ENCODE measurements at regions not wholly inside any gene's neighbourhood (a gene's known extent, or its start where the extent isn't known, plus 50 kb on each side); places are given as distances from the start of the nearest gene placed in this dataset.

DNA sequence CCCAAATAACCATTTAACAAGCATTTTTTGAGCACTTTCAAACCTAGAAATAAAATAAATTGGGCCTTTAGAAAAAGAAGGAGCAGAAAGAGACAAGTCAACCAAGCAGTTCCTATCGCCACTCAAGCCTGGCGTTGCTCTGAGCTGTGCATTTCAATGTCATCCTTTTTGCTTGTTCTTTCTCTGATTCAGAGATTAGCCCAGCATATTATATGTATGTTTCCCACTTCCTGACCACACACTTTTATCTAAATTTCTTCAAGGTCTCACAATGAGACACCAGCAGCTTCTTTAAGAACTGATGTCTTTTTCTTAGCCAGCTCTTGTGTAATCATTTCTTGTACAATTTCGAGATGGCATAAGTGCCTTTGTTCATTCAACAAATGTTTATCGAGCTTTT, 344.5 kb upstream of the ID2 start:
- H3K4me3 ChIP-seq = no peak overlapping the region
- intact Hi-C loops (cut with micrococcal nuclease) = no loop called here
- H3K9ac ChIP-seq (ENCODE audit: insufficient read depth in 1 of 2, low read depth in 2 of 2, low read length in 2 of 2) = no peak overlapping the region
- WGBS (ENCODE audit: insufficient coverage, low coverage, missing lambda C conversion rate) = 2% methylated on average over 4 of the region's 4 CpGs
- H3K4me2 ChIP-seq (ENCODE audit: insufficient read depth, low read length) = no peak overlapping the region
- H4K20me1 ChIP-seq (replicated peaks; ENCODE audit: control insufficient read depth, insufficient read depth, low read length) = no peaks in the 10 kb centered on the region
- peaks cover 10 to 17% of the 10 kb centered on the region in 2 experiments; a peak in 4 of 5 replicates for H3K27me3 ChIP-seq (ENCODE audit: control insufficient read depth in 2 of 2, insufficient read depth in 2 of 2, low read length in 2 of 2)
- no peaks in the 10 kb centered on the region for H3K79me2 ChIP-seq (ENCODE audit: control insufficient read depth, insufficient read depth, low read length)
- H3K36me3 ChIP-seq (ENCODE audit: control insufficient read depth, insufficient read depth, low read length) = no peaks in the 10 kb centered on the region
- no peaks in the 10 kb centered on the region for H3K9me3 ChIP-seq (replicated peaks; ENCODE audit: control insufficient read depth, insufficient read depth, low read depth, low read length)
- no peak for FAIRE-seq
- no peaks in the 10 kb centered on the region for H3K9me1 ChIP-seq (ENCODE audit: control insufficient read depth, insufficient read depth, low read length)
- no TSS peak for BruUV-seq (replicated peaks)
- in situ Hi-C loops (cut with MboI) = no loop called here
- peaks cover 0 to 3% of the 10 kb centered on the region in 2 experiments; a peak in 2 of 5 replicates for H3K4me1 ChIP-seq (replicated peaks in 1 of 2; ENCODE audit: control insufficient read depth in 2 of 2, insufficient read depth in 2 of 2, low read length in 2 of 2)
- H2AFZ ChIP-seq (ENCODE audit: low read depth, low read length) = no peak overlapping the region
- CTCF ChIA-PET (ENCODE audit: low intra/inter-chr PET ratio) = no interaction called here
- POLR2A ChIA-PET = interaction anchor here (0.6 to 1.7 kb wide), 2 partner anchors 11 to 1427 kb away, joined by 3 read pairs; no protein-coding TSS in a partner anchor
- no peak for ATAC-seq
- H3K27ac ChIP-seq (ENCODE audit: extremely low read depth, low read depth, low read length) = no peak overlapping the region
- no peak for DNase-seq (ENCODE audit: extremely low read depth in 1 of 4, low spot score in 3 of 4)
- TF ChIP-seq RBM22 (IDR thresholded peaks at IDR 0.05; ENCODE audit: low read depth, low read length, poor library complexity, severe bottlenecking) (no peak), CEBPG (CRISPR knock-in tag; IDR thresholded peaks at IDR 0.05) (no peak), CEBPG (tag; conservative IDR thresholded peaks at IDR 0.05 in 1 of 2, IDR thresholded peaks at IDR 0.05 in 1 of 2) (0 out of 4 replicates have a peak, but pooled peaks of 1 of the 2 experiments have one; percentile 15)

- POLR2A ChIA-PET = no interaction called here
- intact Hi-C loops (cut with micrococcal nuclease) = no loop called here
- TF ChIP-seq POLR2G (IDR thresholded peaks at IDR 0.05; ENCODE audit: low read depth, low read length) (no peak), RAD21 (CRISPR knock-in tag; conservative IDR thresholded peaks at IDR 0.05 in 1 of 2, IDR thresholded peaks at IDR 0.05 in 1 of 2) (no peak), U2AF2 (optimal IDR thresholded peaks at IDR 0.05; ENCODE audit: low read depth, low read length) (no peak), ZNF717 (CRISPR knock-in tag; IDR thresholded peaks at IDR 0.05) (no peak), ATF6 (CRISPR knock-in tag; IDR thresholded peaks at IDR 0.05) (no peak), RBM14 (IDR thresholded peaks at IDR 0.05; ENCODE audit: borderline replicate concordance, insufficient read depth, low read depth, low read length) (no peak), ZNF77 (CRISPR knock-in tag; IDR thresholded peaks at IDR 0.05) (no peak), ZNF3 (CRISPR knock-in tag; IDR thresholded peaks at IDR 0.05) (no peak), ZSCAN32 (CRISPR knock-in tag; IDR thresholded peaks at IDR 0.05) (no peak), STAT5A (IDR thresholded peaks at IDR 0.05; ENCODE audit: borderline replicate concordance, low read length) (no peak), YBX1 (IDR thresholded peaks at IDR 0.05) (no peak)
Measured at GRCh38 chr2:8342407-8342806, 339.4 kb upstream of the ID2 start.

More at GRCh38 chr2:8342407-8342806, 339.4 kb upstream of the ID2 start:
- Histone ChIP-seq H3K9me3 (replicated peaks; ENCODE audit: control insufficient read depth, insufficient read depth, low read depth, low read length) (no peaks in the 10 kb centered on the region), H3K27me3 (ENCODE audit: control insufficient read depth in 2 of 2, insufficient read depth in 2 of 2, low read length in 2 of 2) (peaks cover 0 to 7% of the 10 kb centered on the region in 2 experiments; a peak in 1 of 5 replicates), H3K4me3 (no peak overlapping the region), H3K4me2 (ENCODE audit: insufficient read depth, low read length) (no peak overlapping the region), H4K20me1 (replicated peaks; ENCODE audit: control insufficient read depth, insufficient read depth, low read length) (no peaks in the 10 kb centered on the region), H3K4me1 (replicated peaks in 1 of 2; ENCODE audit: control insufficient read depth in 2 of 2, insufficient read depth in 2 of 2, low read length in 2 of 2) (peaks cover 0 to 6% of the 10 kb centered on the region in 2 experiments; a peak in 2 of 5 replicates), H2AFZ (ENCODE audit: low read depth, low read length) (no peak overlapping the region), H3K9ac (ENCODE audit: insufficient read depth in 1 of 2, low read depth in 2 of 2, low read length in 2 of 2) (no peak overlapping the region), H3K9me1 (ENCODE audit: control insufficient read depth, insufficient read depth, low read length) (no peaks in the 10 kb centered on the region), H3K79me2 (ENCODE audit: control insufficient read depth, insufficient read depth, low read length) (no peaks in the 10 kb centered on the region), H3K36me3 (ENCODE audit: control insufficient read depth, insufficient read depth, low read length) (no peaks in the 10 kb centered on the region), H3K27ac (ENCODE audit: extremely low read depth, low read depth, low read length) (no peak overlapping the region)
- FAIRE-seq = no peak
- no peak for ATAC-seq
- CTCF ChIA-PET (ENCODE audit: low intra/inter-chr PET ratio) = no interaction called here
- no peak for DNase-seq (ENCODE audit: extremely low read depth in 1 of 4, low spot score in 3 of 4)
- in situ Hi-C loops (cut with MboI) = no loop called here
- BruUV-seq (replicated peaks) = no TSS peak
- 8% methylated on average over 3 of the region's 3 CpGs for WGBS (ENCODE audit: insufficient coverage, low coverage, missing lambda C conversion rate)

Measured in K562 (cell line).